GM12878 (cell line): ENCODE measurements at regions not wholly inside any gene's neighbourhood (a gene's known extent, or its start where the extent isn't known, plus 50 kb on each side); places are given as distances from the start of the nearest gene placed in this dataset.

ENCODE experiments used
- ATAC-seq: fragments of 200-7000 bp; cut with Tn5 transposase; 3 replicates; pipeline ENCODE4 v1.9.1; 2020; ENCODE audit warnings: mild to moderate bottlenecking, moderate library complexity
- BruUV-seq: library from RNA; stranded (reverse); fragments of 400-500 nt; replicated peaks from 2 replicates; lab custom pipeline; 2021; lab: Mats Ljungman, UMichigan
- CTCF ChIA-PET: fragments of 300-600 bp; sonication (Branson Sonifier 250); formaldehyde crosslinking; extraction: SDS; loops from one replicate; lab custom pipeline; 2021; ENCODE audit warnings: inconsistent platforms; lab: Yijun Ruan, JAX
- POLR2A ChIA-PET: fragments of 350-600 bp; formaldehyde crosslinking; extraction: SDS; loops from one replicate; lab custom pipeline; 2021; ENCODE audit warnings: inconsistent platforms; lab: Charles Lee
- RAD21 ChIA-PET: fragments of 300-600 bp; sonication (Branson Sonifier 250); formaldehyde crosslinking; loops from one replicate; lab custom pipeline; 2023; ENCODE audit warnings: antibody characterized with exemption; ENCODE audit not compliant: unreplicated experiment; lab: Charles Lee
- SMC1A ChIA-PET: fragments of 300-600 bp; sonication (Branson Sonifier 250); formaldehyde crosslinking; loops from one replicate; lab custom pipeline; 2023; ENCODE audit not compliant: unreplicated experiment, uncharacterized antibody; lab: Charles Lee
- DNase-seq: peaks from one replicate; pipeline ENCODE4 v3.0.0-alpha.2; 2011; ENCODE audit warnings: low read depth, low spot score
- FAIRE-seq: peaks from 3 replicates; lab custom pipeline; 2011; peaks lifted over from hg19 to GRCh38; lab: Jason Lieb, UNC
- H2AFZ ChIP-seq: 2 replicates; pipeline ENCODE4 v1.6.0; 2011; ENCODE audit warnings: low read depth, low read length, control low read depth; ENCODE audit not compliant: control insufficient read depth
- H3K27ac ChIP-seq: 2 replicates; pipeline ENCODE4 v1.5.1; 2011; ENCODE audit warnings: control low read depth; ENCODE audit not compliant: control insufficient read depth, insufficient read depth
- H3K27me3 ChIP-seq, 2 experiments: replicated peaks in 1 of 2; 2 replicates each; pipeline versions ENCODE4 v1.6.0 to v1.6.1; 2011; ENCODE audit warnings: low read length in 1 of 2; ENCODE audit not compliant: control insufficient read depth in 2 of 2, insufficient read depth in 2 of 2
- H3K36me3 ChIP-seq, 2 experiments: 2 replicates each; pipeline ENCODE4 v1.5.1; 2011; ENCODE audit warnings: low read length in 1 of 2; ENCODE audit not compliant: control insufficient read depth in 2 of 2, insufficient read depth in 2 of 2
- H3K4me1 ChIP-seq: 2 replicates; pipeline ENCODE4 v1.6.1; 2011; ENCODE audit warnings: mild to moderate bottlenecking, low read length, moderate library complexity, mixed read lengths; ENCODE audit not compliant: control insufficient read depth, insufficient read depth
- H3K4me2 ChIP-seq: 2 replicates; pipeline ENCODE4 v1.6.0; 2011; ENCODE audit warnings: control low read depth; ENCODE audit not compliant: control insufficient read depth, insufficient read depth
- H3K4me3 ChIP-seq: fragments of 200-600 bp; sonication (generic); 2 replicates; pipeline ENCODE4 v1.5.1; 2016
- H3K79me2 ChIP-seq: 2 replicates; pipeline ENCODE4 v1.6.0; 2011; ENCODE audit warnings: low read length; ENCODE audit not compliant: control insufficient read depth, insufficient read depth
- H3K9ac ChIP-seq: 2 replicates; pipeline ENCODE4 v1.8.0; 2011; ENCODE audit warnings: low read length, control low read depth, mixed read lengths; ENCODE audit not compliant: control insufficient read depth, insufficient read depth
- H3K9me3 ChIP-seq: replicated peaks from 3 replicates; pipeline ENCODE4 v1.5.1; 2011; ENCODE audit warnings: mild to moderate bottlenecking, low read length; ENCODE audit not compliant: control insufficient read depth, insufficient read depth
- H4K20me1 ChIP-seq: 2 replicates; pipeline ENCODE4 v1.6.0; 2011; ENCODE audit not compliant: control insufficient read depth, insufficient read depth
- BMI1 ChIP-seq: fragments of 450-650 bp; IDR thresholded peaks from 2 replicates; pipeline ENCODE4 v1.6.1; 2016; ENCODE audit warnings: mild to moderate bottlenecking, moderate library complexity, borderline replicate concordance
- EP300 ChIP-seq, 2 experiments: fragments of 150-350 bp in 1 of 2; IDR thresholded peaks; 2 replicates each; pipeline ENCODE4 v1.6.1; 2011 to 2012; ENCODE audit warnings: low read depth in 2 of 2, low read length in 2 of 2, borderline replicate concordance in 1 of 2, improper control_type of control experiment in 1 of 2, inconsistent platforms in 1 of 2; ENCODE audit not compliant: control insufficient read depth in 1 of 2
- ESRRA ChIP-seq: IDR thresholded peaks from 2 replicates; pipeline ENCODE4 v1.6.1; 2012; ENCODE audit warnings: mild to moderate bottlenecking, low read length, improper control_type of control experiment
- NR2C2 ChIP-seq: IDR thresholded peaks from 2 replicates; pipeline ENCODE4 v1.6.1; 2011; ENCODE audit warnings: borderline replicate concordance, low read depth; ENCODE audit not compliant: control insufficient read depth, insufficient read length
- PAX8 ChIP-seq: fragments of 450-650 bp; IDR thresholded peaks from 2 replicates; pipeline ENCODE4 v1.6.1; 2017; ENCODE audit warnings: mild to moderate bottlenecking, moderate library complexity
- PKNOX1 ChIP-seq: fragments of 450-650 bp; IDR thresholded peaks from 2 replicates; pipeline ENCODE4 v1.6.1; 2016; ENCODE audit warnings: mild to moderate bottlenecking
- RCOR1 ChIP-seq: conservative IDR thresholded peaks from 2 replicates; pipeline ENCODE4 v1.6.1; 2012; ENCODE audit warnings: low read depth, low read length, improper control_type of control experiment
- RELA ChIP-seq: fragments of 450-650 bp; IDR thresholded peaks from 2 replicates; pipeline ENCODE4 v1.8.0; 2014; ENCODE audit warnings: borderline replicate concordance; ENCODE audit not compliant: partially characterized antibody
- RFX5 ChIP-seq: IDR thresholded peaks from 2 replicates; pipeline ENCODE4 v1.6.1; 2011; ENCODE audit warnings: low read depth, low read length, improper control_type of control experiment
- RUNX3 ChIP-seq: IDR thresholded peaks from 2 replicates; pipeline ENCODE4 v1.6.1; 2012; ENCODE audit warnings: low read length, inconsistent platforms
- WGBS: methylation state at CpG from one replicate; pipeline ENCODE4 v1.1.6; 2016; ENCODE audit warnings: low lambda C conversion rate; ENCODE audit not compliant: insufficient replicate concordance, insufficient coverage; ENCODE audit errors: missing lambda C conversion rate; 5-methylcytosine and 5-hydroxymethylcytosine counted together
- in situ Hi-C: fragments of 300-500 bp; cut with MboI; formaldehyde crosslinking; loops from 9 replicates; pipeline ENCODE4 v1.14.3; 2018; ENCODE audit warnings: mixed read lengths
- intact Hi-C: fragments of 100-400 bp; cut with micrococcal nuclease; formaldehyde crosslinking; loops from one replicate; pipeline ENCODE4 v1.14.2; 2022; ENCODE audit not compliant: unreplicated experiment

DNA sequence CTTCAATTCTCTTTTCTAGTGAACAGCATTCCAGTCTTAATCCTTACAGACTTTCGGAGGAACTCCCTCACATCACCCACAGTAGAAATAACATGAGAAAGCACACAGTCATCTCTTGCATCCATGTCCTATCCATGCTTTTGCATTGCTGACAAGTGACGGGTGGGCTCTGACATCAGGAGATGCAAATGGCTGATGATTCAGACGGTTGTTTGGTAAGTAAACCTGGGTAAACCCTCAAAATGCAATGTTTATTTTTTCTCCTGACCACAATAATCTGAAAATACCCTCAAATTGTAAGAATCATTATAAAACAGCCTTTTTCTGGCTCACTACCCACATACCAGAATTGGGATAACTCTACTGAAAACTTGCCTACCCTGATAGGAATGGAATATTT, 792.0 kb downstream of the MAFB start:
- no TSS peak for BruUV-seq
- Histone ChIP-seq H3K9me3 (no peaks in the 10 kb centered on the region), H3K36me3 (no peaks in the 10 kb centered on the region), H3K79me2 (no peaks in the 10 kb centered on the region), H2AFZ (no peak overlapping the region), H3K4me2 (no peak overlapping the region), H3K27me3 (no peaks in the 10 kb centered on the region), H3K4me3 (no peak overlapping the region), H4K20me1 (no peaks in the 10 kb centered on the region), H3K27ac (no peak overlapping the region), H3K9ac (no peak overlapping the region), H3K4me1 (no peaks in the 10 kb centered on the region)
- in situ Hi-C loops (no loop called here), intact Hi-C loops (no loop called here)
- FAIRE-seq (no peak), ATAC-seq (no peak), DNase-seq (no peak)
- ChIA-PET SMC1A (no interaction called here), CTCF (no interaction called here), POLR2A (no interaction called here), RAD21 (no interaction called here)
- 42% methylated on average over 3 of the region's 3 CpGs for WGBS
- TF ChIP-seq PKNOX1 (no peak), RFX5 (no peak), BMI1 (no peak), EP300 (IDR thresholded peaks at IDR 0.05; ENCODE audit: borderline replicate concordance in 1 of 2, control insufficient read depth in 1 of 2, low read depth in 2 of 2, low read length in 2 of 2) (no peak), RCOR1 (no peak), RUNX3 (no peak), RELA (no peak), PAX8 (no peak), NR2C2 (no peak), ESRRA (no peak)
